Adrenal gland (tissue), 9 donors: ENCODE measurements at regions not wholly inside any gene's neighbourhood (a gene's known extent, or its start where the extent isn't known, plus 50 kb on each side); places are given as distances from the start of the nearest gene placed in this dataset.
A peak's percentile ranks its signal among the peaks of the same experiment; 100 is the strongest.

ENCODE experiments used
- DNase-seq, 7 donors: peaks; one replicate each; pipeline ENCODE4 v3.0.0-alpha.2; 2019 to 2020
- H3K27ac ChIP-seq, 5 donors: fragments of 200-600 bp; sonication (generic) in 4 of 5; 1 replicate in 3 of 5; 2 replicates in 2 of 5; pipeline versions ENCODE4 v1.5.1 to v1.8.0; 2016 to 2020; ENCODE audit warnings: mild to moderate bottlenecking in 1 of 5
- H3K27me3 ChIP-seq: fragments of 200-600 bp; 2 replicates; pipeline ENCODE4 v1.8.0; 2021
- H3K36me3 ChIP-seq, 2 donors: fragments of 200-600 bp; replicated peaks in 1 of 2; 1 replicate in 1 of 2; 2 replicates in 1 of 2; pipeline versions ENCODE4 v1.5.1 to v1.8.0; 2018 to 2022
- H3K4me1 ChIP-seq, 2 donors: fragments of 200-600 bp; replicated peaks in 1 of 2; 1 replicate in 1 of 2; 2 replicates in 1 of 2; pipeline versions ENCODE4 v1.5.1 to v1.8.0; 2018 to 2021
- H3K4me3 ChIP-seq, 4 donors: fragments of 200-600 bp; sonication (generic) in 3 of 4; one replicate each; pipeline ENCODE4 v1.5.1; 2016 to 2018
- H3K9me3 ChIP-seq, 3 donors: fragments of 200-600 bp; sonication (generic) in 1 of 3; replicated peaks in 1 of 3; 1 replicate in 2 of 3; 2 replicates in 1 of 3; pipeline versions ENCODE4 v1.5.1 to v1.8.0; 2016 to 2021
- POLR2A ChIP-seq, 2 donors: fragments of 450-650 bp; IDR thresholded peaks; one replicate each; pipeline ENCODE4 v1.6.1; 2017; ENCODE audit warnings: antibody characterized with exemption in 2 of 2, mild to moderate bottlenecking in 2 of 2, moderate library complexity in 1 of 2
- WGBS, 4 donors: extraction: QIAGEN DNeasy Blood & Tissue Kit in 2 of 4; methylation state at CpG; one replicate each; pipeline versions ENCODE4 v1.1.5 to v1.1.7; 2013 to 2017; 5-methylcytosine and 5-hydroxymethylcytosine counted together
- intact Hi-C, 2 donors: fragments of 100-400 bp; cut with DNase I; formaldehyde crosslinking; loops; one replicate each; pipeline versions ENCODE4 v1.14.1 to v1.15.0; 2022 to 2023
- TF ChIP-seq, protein P1 (sequence below), 6 experiments: fragments of 450-650 bp in 4 of 6; fragments of 200-600 bp in 2 of 6; sonication (generic) in 1 of 6; IDR thresholded peaks; 1 replicate in 5 of 6; 2 replicates in 1 of 6; pipeline versions ENCODE4 v1.5.1 to v1.8.0; 2016 to 2021; ENCODE audit warnings: antibody characterized with exemption in 6 of 6, mild to moderate bottlenecking in 2 of 6, moderate library complexity in 1 of 6
- donor health status: healthy with polysubstance abuse.
- donor health status: Bipolar disorder and iron deficiency.
- donor health status: DM: yes; HTN: yes; CAD: no.
- donor health status: DM: no; HTN: no; CAD: no.
- donor health status: DM: no; HTN: no; CAD: no.

DNA sequence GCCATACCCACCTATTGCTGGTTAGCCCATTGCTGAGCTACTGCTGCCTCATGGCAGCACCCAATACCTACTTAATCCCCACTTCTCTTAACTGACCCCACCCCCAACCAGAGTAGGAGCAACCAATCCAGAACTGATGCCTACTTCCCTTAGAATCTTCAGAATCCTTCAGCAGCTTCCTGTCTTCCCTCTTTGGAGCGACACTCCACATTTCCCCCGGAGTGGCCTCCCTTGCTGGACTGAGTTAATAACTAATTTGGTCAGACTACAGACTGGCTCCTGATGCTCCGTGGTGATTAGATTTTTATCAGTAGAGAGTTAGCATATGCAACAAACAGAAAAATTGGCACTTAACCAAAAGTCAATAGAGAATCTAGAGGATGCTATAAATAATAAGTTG lies 51.2 kb upstream of the UBR2 start:
- intact Hi-C loops, result loop anchor here in 1 of 2 donors (10.0 kb wide), 1 partner anchor 48 kb away; no protein-coding TSS in a partner anchor
- no peaks in the 10 kb centered on the region for H3K36me3 ChIP-seq
- no peak for DNase-seq
- no peaks in the 10 kb centered on the region for H3K9me3 ChIP-seq
- no peak overlapping the region for H3K4me3 ChIP-seq
- 35 to 50% (median 45%) methylated on average over 3 of the region's 3 CpGs for WGBS, 4 donors
- H3K4me1 ChIP-seq, result peaks cover 0 to 17% of the 10 kb centered on the region in 2 donors
- no peak overlapping the region for H3K27ac ChIP-seq
- no peaks in the 10 kb centered on the region for H3K27me3 ChIP-seq
- TF ChIP-seq, protein P1, sequence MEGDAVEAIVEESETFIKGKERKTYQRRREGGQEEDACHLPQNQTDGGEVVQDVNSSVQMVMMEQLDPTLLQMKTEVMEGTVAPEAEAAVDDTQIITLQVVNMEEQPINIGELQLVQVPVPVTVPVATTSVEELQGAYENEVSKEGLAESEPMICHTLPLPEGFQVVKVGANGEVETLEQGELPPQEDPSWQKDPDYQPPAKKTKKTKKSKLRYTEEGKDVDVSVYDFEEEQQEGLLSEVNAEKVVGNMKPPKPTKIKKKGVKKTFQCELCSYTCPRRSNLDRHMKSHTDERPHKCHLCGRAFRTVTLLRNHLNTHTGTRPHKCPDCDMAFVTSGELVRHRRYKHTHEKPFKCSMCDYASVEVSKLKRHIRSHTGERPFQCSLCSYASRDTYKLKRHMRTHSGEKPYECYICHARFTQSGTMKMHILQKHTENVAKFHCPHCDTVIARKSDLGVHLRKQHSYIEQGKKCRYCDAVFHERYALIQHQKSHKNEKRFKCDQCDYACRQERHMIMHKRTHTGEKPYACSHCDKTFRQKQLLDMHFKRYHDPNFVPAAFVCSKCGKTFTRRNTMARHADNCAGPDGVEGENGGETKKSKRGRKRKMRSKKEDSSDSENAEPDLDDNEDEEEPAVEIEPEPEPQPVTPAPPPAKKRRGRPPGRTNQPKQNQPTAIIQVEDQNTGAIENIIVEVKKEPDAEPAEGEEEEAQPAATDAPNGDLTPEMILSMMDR (IDR thresholded peaks at IDR 0.05), result no peak
- TF ChIP-seq POLR2A (IDR thresholded peaks at IDR 0.05), result no peak

DNA sequence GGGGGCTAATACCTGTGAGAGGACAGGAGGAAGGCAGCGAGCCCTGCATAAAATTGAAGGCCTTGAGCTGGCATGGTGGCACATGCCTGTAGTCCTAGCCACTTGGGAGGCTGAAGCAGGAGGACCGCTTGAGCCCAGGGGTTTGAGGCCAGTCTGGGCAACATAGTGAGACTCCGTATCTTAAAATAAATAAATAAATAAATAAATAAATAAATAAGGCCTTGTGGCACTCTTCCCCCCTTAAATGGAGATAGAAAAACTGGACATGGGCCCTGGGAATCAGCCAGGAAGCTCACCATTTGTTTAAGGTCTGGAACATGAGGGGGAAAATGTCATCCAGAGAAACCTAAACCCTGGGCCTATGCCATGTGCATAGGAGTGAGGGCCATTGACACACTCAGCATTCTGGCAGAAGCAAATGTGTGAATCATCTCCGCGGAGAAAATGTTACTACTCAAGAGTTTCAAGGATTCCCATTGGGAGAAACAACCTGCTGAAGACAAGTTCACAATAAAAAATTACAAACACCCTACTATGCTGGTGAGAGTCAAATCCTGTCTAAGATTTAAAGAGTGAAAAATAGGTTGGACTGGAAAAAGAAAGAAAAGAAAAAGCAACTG lies 51.9 kb upstream of the UBR2 start:
- Histone ChIP-seq H3K9me3 (no peaks in the 10 kb centered on the region), H3K27me3 (no peaks in the 10 kb centered on the region), H3K36me3 (no peaks in the 10 kb centered on the region), H3K4me1 (peaks cover 0 to 18% of the 10 kb centered on the region in 2 donors), H3K4me3 (no peak overlapping the region), H3K27ac (no peak overlapping the region)
- intact Hi-C loops, result loop anchor here in 1 of 2 donors (10.0 kb wide), 1 partner anchor 47 kb away; no protein-coding TSS in a partner anchor
- TF ChIP-seq, protein P1 (IDR thresholded peaks at IDR 0.05), result no peak
- no peak for TF ChIP-seq POLR2A (IDR thresholded peaks at IDR 0.05)
- WGBS, 4 donors, result 68 to 82% (median 81%) methylated on average over 5 of the region's 5 CpGs
- DNase-seq, result peak in 3 of 7 donors; percentile 16 to 43 (median 18)

DNA sequence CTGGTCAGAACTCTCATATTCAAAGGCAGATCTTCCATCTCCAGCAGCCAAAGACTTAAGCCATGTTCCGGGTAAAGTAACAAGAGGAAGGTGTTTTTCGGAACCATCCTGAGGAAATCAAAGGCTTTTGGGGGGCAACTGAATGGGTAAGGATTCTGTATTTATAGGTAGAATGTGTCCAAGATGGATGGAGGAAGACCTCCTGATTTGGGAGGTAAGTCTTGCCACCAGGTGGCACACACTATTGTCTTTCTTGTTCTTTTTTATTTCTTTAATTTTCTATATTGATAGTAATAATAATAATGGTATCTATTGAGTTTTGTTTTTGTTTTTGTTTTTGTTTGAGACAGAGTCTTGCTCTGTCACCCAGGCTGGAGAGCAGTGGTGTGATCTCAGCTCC lies 53.0 kb upstream of the UBR2 start:
- TF ChIP-seq POLR2A (IDR thresholded peaks at IDR 0.05), result no peak
- TF ChIP-seq, protein P1 (IDR thresholded peaks at IDR 0.05), result no peak
- no peak overlapping the region for H3K27ac ChIP-seq
- intact Hi-C loops, result loop anchor here in 1 of 2 donors (10.0 kb wide), 1 partner anchor 46 kb away; no protein-coding TSS in a partner anchor
- no peaks in the 10 kb centered on the region for H3K36me3 ChIP-seq
- WGBS, 4 donors, result 83 to 96% (median 93%) methylated on average over 2 of the region's 2 CpGs
- H3K4me1 ChIP-seq, result peaks cover 0 to 18% of the 10 kb centered on the region in 2 donors
- no peaks in the 10 kb centered on the region for H3K27me3 ChIP-seq
- H3K4me3 ChIP-seq, result no peak overlapping the region
- no peaks in the 10 kb centered on the region for H3K9me3 ChIP-seq
- DNase-seq, result no peak

DNA sequence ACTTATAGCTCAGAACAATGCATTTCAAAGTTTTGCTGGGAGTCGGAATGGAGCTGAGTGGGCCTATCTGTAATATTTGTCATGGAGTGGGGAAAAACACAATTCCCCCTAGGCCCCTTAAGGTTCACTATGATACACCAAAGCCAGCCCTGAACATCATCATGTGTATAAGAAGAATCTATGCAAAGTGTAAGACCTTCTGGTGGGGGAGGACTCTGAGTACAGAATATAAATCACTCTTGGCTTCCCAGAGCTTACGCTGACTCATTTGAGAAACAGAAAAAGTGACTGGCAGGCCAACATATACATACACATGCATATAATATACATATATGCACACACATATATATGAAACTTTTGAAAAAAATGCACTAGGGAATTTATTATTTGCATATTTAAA lies 54.1 kb upstream of the UBR2 start:
- TF ChIP-seq POLR2A (IDR thresholded peaks at IDR 0.05), result no peak
- TF ChIP-seq, protein P1 (IDR thresholded peaks at IDR 0.05), result no peak
- no peaks in the 10 kb centered on the region for H3K36me3 ChIP-seq
- intact Hi-C loops, result loop anchor here in 1 of 2 donors (10.0 kb wide), 1 partner anchor 45 kb away; no protein-coding TSS in a partner anchor
- H3K27ac ChIP-seq, result no peak overlapping the region
- 94 to 100% (median 95%) methylated on average over 2 of the region's 2 CpGs for WGBS, 4 donors
- DNase-seq, result no peak
- no peaks in the 10 kb centered on the region for H3K27me3 ChIP-seq
- H3K9me3 ChIP-seq, result no peaks in the 10 kb centered on the region
- no peak overlapping the region for H3K4me3 ChIP-seq
- H3K4me1 ChIP-seq, result peaks cover 0 to 18% of the 10 kb centered on the region in 2 donors
